GM12891 (cell line): ENCODE measurements at regions not wholly inside any gene's neighbourhood (a gene's known extent, or its start where the extent isn't known, plus 50 kb on each side); places are given as distances from the start of the nearest gene placed in this dataset.

Experiments
- PAX5 ChIP-seq: IDR thresholded peaks from 2 replicates; pipeline ENCODE4 v1.6.1; 2011; ENCODE audit warnings: low read length, moderate library complexity, mild to moderate bottlenecking; ENCODE audit not compliant: insufficient read depth, severe bottlenecking
- POLR2A ChIP-seq: IDR thresholded peaks from 2 replicates; pipeline ENCODE4 v1.6.1; 2011; ENCODE audit warnings: low read depth, low read length, control low read depth
- POLR2AphosphoS5 ChIP-seq: IDR thresholded peaks from 2 replicates; pipeline ENCODE4 v1.6.1; 2011; ENCODE audit warnings: low read depth, low read length, control low read depth
- TAF1 ChIP-seq: IDR thresholded peaks from 2 replicates; pipeline ENCODE4 v1.6.1; 2011; ENCODE audit warnings: low read depth, low read length, control low read depth

DNA sequence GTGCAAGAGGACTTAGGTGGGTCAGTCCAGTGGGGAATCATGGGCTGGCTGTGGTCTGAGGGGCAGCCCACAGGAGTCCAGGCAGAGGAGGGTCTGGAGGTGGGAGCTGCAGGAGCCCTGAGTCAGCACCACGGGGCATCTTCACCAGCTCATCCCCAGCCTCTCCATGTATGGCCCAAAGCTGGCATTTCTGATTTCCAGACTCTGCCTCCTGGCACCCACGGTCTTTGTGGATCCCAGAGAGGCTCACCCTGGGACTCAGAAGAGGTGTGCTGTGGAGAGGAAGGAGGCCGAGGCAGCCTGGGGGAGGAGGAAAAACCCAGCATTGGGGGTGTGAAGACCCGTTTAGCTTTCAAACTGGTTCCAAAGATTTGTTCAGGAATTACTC, 64.5 kb upstream of the KLF13 start:
- no peak for TF ChIP-seq POLR2A
- no peak for TF ChIP-seq POLR2AphosphoS5
- TF ChIP-seq PAX5: no peak
- no peak for TF ChIP-seq TAF1
